Caco-2 (cell line): ENCODE measurements at regions not wholly inside any gene's neighbourhood (a gene's known extent, or its start where the extent isn't known, plus 50 kb on each side); places are given as distances from the start of the nearest gene placed in this dataset.

Source experiments
- BruUV-seq: library from RNA; stranded (reverse); fragments of 400-500 nt; replicated peaks from 2 replicates; lab custom pipeline; 2021; lab: Mats Ljungman, UMichigan
- CTCF ChIA-PET: fragments of 300-600 bp; sonication (Branson Sonifier 250); formaldehyde crosslinking; loops from one replicate; lab custom pipeline; 2022; ENCODE audit warnings: antibody characterized with exemption; lab: Charles Lee
- POLR2A ChIA-PET: fragments of 300-600 bp; sonication (Branson Sonifier 250); formaldehyde crosslinking; loops from one replicate; lab custom pipeline; 2022; ENCODE audit warnings: antibody characterized with exemption; lab: Charles Lee
- DNase-seq, 2 experiments: peaks; one replicate each; pipeline versions ENCODE4 v3.0.0 to v3.0.0-alpha.2; 2020 to 2022
- H3K27me3 ChIP-seq: replicated peaks from 2 replicates; pipeline ENCODE4 v1.6.0; 2011; ENCODE audit warnings: low read length; ENCODE audit not compliant: control insufficient read depth, insufficient read depth
- H3K36me3 ChIP-seq: 2 replicates; pipeline ENCODE4 v1.5.1; 2011; ENCODE audit warnings: low read length; ENCODE audit not compliant: control insufficient read depth, insufficient read depth
- H3K4me1 ChIP-seq: fragments of 250-450 bp; sonication (Bioruptor Pico); 2 replicates; pipeline ENCODE4 v1.5.1; 2020; ENCODE audit warnings: mild to moderate bottlenecking
- H3K4me3 ChIP-seq: 2 replicates; pipeline ENCODE4 v1.5.1; 2011; ENCODE audit warnings: low read depth, mild to moderate bottlenecking, control low read depth, low read length
- H3K9me3 ChIP-seq: fragments of 250-450 bp; sonication (Bioruptor Pico); 2 replicates; pipeline ENCODE4 v1.5.1; 2020; ENCODE audit warnings: mild to moderate bottlenecking, moderate library complexity
- H3K27ac Mint-ChIP-seq: one replicate; pipeline ENCODE4 v1.8.0; 2022; ENCODE audit warnings: mixed read lengths; ENCODE audit not compliant: unreplicated experiment
- H3K27me3 Mint-ChIP-seq: one replicate; pipeline ENCODE4 v1.8.0; 2022; ENCODE audit warnings: mixed read lengths; ENCODE audit not compliant: insufficient read depth, unreplicated experiment
- H3K36me3 Mint-ChIP-seq: one replicate; pipeline ENCODE4 v1.8.0; 2022; ENCODE audit warnings: mild to moderate bottlenecking, mixed read lengths; ENCODE audit not compliant: insufficient read depth, unreplicated experiment
- H3K4me1 Mint-ChIP-seq: one replicate; pipeline ENCODE4 v1.8.0; 2022; ENCODE audit warnings: low read depth, mixed read lengths; ENCODE audit not compliant: unreplicated experiment
- H3K4me3 Mint-ChIP-seq: one replicate; pipeline ENCODE4 v1.8.0; 2022; ENCODE audit warnings: mild to moderate bottlenecking, moderate library complexity, mixed read lengths; ENCODE audit not compliant: unreplicated experiment
- H3K9me3 Mint-ChIP-seq: one replicate; pipeline ENCODE4 v1.8.0; 2022; ENCODE audit warnings: mixed read lengths; ENCODE audit not compliant: unreplicated experiment
- intact Hi-C: fragments of 100-400 bp; cut with micrococcal nuclease; formaldehyde crosslinking; loops from one replicate; pipeline ENCODE4 v1.10.0; 2022; ENCODE audit not compliant: unreplicated experiment
- TF ChIP-seq, protein P1 (sequence below), 2 experiments: fragments of 200-600 bp in 1 of 2; IDR thresholded peaks; 1 replicate in 1 of 2; 2 replicates in 1 of 2; pipeline versions ENCODE4 v1.5.1 to v1.8.0; 2011 to 2022; ENCODE audit warnings: antibody characterized with exemption in 1 of 2, control low read depth in 1 of 2, inconsistent platforms in 1 of 2, low read depth in 1 of 2, low read length in 1 of 2, mild to moderate bottlenecking in 1 of 2, moderate library complexity in 1 of 2; ENCODE audit not compliant: insufficient read depth in 1 of 2, severe bottlenecking in 1 of 2, unreplicated experiment in 1 of 2

DNA sequence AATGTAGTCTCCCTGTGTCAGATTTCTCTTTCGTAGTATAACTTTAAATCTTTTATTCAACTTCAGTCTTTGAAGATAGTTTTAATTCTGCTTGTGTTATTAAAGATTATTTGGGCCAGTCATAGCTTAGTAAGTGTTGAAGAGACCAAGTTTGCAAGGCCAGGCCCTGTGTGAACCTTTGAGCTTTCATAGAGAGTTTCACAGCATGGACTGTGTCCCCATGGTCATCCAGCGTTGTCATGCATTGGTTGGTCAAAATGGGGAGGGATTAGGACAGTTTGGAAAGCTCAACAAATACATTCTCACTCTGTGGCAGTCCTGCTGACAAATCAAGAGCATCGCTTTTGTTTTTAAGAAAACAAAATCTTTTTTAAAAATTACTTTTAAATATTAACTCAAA, 74.6 kb upstream of the FAM83B start:
- Histone ChIP-seq H3K4me3 (no peak overlapping the region), H3K27me3 (no peaks in the 10 kb centered on the region), H3K4me1 (no peaks in the 10 kb centered on the region), H3K9me3 (no peaks in the 10 kb centered on the region), H3K36me3 (no peaks in the 10 kb centered on the region)
- no TSS peak for BruUV-seq
- Mint-ChIP-seq H3K4me1 (no peaks in the 10 kb centered on the region), H3K9me3 (no peaks in the 10 kb centered on the region), H3K4me3 (no peak overlapping the region), H3K27me3 (no peaks in the 10 kb centered on the region), H3K27ac (no peak overlapping the region), H3K36me3 (no peaks in the 10 kb centered on the region)
- ChIA-PET POLR2A (interaction anchor here (0.6 kb wide), 1 partner anchor 50 kb away, joined by 4 read pairs; no protein-coding TSS in a partner anchor), CTCF (no interaction called here)
- TF ChIP-seq, protein P1, sequence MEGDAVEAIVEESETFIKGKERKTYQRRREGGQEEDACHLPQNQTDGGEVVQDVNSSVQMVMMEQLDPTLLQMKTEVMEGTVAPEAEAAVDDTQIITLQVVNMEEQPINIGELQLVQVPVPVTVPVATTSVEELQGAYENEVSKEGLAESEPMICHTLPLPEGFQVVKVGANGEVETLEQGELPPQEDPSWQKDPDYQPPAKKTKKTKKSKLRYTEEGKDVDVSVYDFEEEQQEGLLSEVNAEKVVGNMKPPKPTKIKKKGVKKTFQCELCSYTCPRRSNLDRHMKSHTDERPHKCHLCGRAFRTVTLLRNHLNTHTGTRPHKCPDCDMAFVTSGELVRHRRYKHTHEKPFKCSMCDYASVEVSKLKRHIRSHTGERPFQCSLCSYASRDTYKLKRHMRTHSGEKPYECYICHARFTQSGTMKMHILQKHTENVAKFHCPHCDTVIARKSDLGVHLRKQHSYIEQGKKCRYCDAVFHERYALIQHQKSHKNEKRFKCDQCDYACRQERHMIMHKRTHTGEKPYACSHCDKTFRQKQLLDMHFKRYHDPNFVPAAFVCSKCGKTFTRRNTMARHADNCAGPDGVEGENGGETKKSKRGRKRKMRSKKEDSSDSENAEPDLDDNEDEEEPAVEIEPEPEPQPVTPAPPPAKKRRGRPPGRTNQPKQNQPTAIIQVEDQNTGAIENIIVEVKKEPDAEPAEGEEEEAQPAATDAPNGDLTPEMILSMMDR (IDR thresholded peaks at IDR 0.05; ENCODE audit: insufficient read depth in 1 of 2, low read depth in 1 of 2, low read length in 1 of 2, severe bottlenecking in 1 of 2, unreplicated experiment in 1 of 2): no peak
- intact Hi-C loops: no loop called here
- DNase-seq: no peak

DNA sequence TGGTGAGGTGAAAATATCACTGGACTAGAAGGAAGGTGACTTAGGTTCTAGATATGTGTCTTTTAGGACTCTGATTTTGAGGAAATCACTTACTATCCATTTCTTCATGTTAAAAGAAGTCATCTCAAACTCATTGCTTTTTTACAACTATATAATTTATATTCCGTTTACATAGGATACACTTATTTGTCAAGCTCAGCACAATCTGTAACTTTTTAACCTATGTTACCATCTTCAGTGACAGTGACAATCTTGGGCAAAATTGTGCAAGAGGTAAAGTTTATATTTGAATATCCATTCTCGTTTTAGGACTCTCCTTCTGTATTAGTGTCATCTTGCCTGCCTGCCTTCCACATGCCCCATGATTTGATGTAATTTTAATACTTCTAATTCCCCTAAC, 74.0 kb upstream of the FAM83B start:
- Mint-ChIP-seq H3K27ac (no peak overlapping the region), H3K9me3 (no peaks in the 10 kb centered on the region), H3K4me3 (no peak overlapping the region), H3K27me3 (no peaks in the 10 kb centered on the region), H3K36me3 (no peaks in the 10 kb centered on the region), H3K4me1 (no peaks in the 10 kb centered on the region)
- POLR2A ChIA-PET: interaction anchor here (0.6 kb wide), 1 partner anchor 50 kb away, joined by 4 read pairs; no protein-coding TSS in a partner anchor
- Histone ChIP-seq H3K4me3 (no peak overlapping the region), H3K4me1 (no peaks in the 10 kb centered on the region), H3K9me3 (no peaks in the 10 kb centered on the region), H3K36me3 (no peaks in the 10 kb centered on the region), H3K27me3 (no peaks in the 10 kb centered on the region)
- TF ChIP-seq, protein P1 (IDR thresholded peaks at IDR 0.05; ENCODE audit: insufficient read depth in 1 of 2, low read depth in 1 of 2, low read length in 1 of 2, severe bottlenecking in 1 of 2, unreplicated experiment in 1 of 2): no peak
- CTCF ChIA-PET: no interaction called here
- no TSS peak for BruUV-seq
- DNase-seq: no peak
- intact Hi-C loops: no loop called here

DNA sequence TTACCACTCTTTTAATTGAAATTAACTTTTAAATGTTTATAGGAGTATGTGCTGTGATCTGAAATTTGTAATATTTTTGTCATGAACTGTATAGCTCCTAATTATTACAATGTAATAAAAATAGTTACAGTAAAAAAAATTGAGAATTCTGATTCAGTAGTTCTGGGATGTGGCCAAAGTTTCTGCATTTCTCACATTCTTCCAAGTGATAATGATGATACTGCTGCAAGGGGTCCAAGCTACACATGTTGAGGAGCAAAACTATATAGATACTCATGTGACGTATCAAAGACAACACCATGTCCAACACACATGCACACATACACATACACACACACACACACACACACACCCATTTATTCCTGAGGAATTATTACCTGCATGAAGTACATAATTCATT, 71.0 kb upstream of the FAM83B start:
- H3K4me1 ChIP-seq: no peaks in the 10 kb centered on the region
- Mint-ChIP-seq H3K36me3 (no peaks in the 10 kb centered on the region), H3K27ac (no peak overlapping the region), H3K4me3 (no peak overlapping the region), H3K27me3 (no peaks in the 10 kb centered on the region), H3K4me1 (no peaks in the 10 kb centered on the region), H3K9me3 (no peaks in the 10 kb centered on the region)
- intact Hi-C loops: no loop called here
- ChIA-PET CTCF (no interaction called here), POLR2A (no interaction called here)
- H3K9me3 ChIP-seq: no peaks in the 10 kb centered on the region
- H3K27me3 ChIP-seq: no peaks in the 10 kb centered on the region
- H3K36me3 ChIP-seq: no peaks in the 10 kb centered on the region
- no peak overlapping the region for H3K4me3 ChIP-seq
- no TSS peak for BruUV-seq
- TF ChIP-seq, protein P1 (IDR thresholded peaks at IDR 0.05; ENCODE audit: insufficient read depth in 1 of 2, low read depth in 1 of 2, low read length in 1 of 2, severe bottlenecking in 1 of 2, unreplicated experiment in 1 of 2): no peak
- DNase-seq: no peak
